Right lobe of liver (tissue), 4 donors: ENCODE measurements at regions not wholly inside any gene's neighbourhood (a gene's known extent, or its start where the extent isn't known, plus 50 kb on each side); places are given as distances from the start of the nearest gene placed in this dataset.

Source experiments
- CTCF ChIP-seq, 4 donors: fragments of 200-600 bp in 3 of 4; fragments of 450-650 bp in 1 of 4; IDR thresholded peaks; one replicate each; pipeline versions ENCODE4 v1.5.1 to v1.8.0; 2016 to 2022; ENCODE audit warnings: antibody characterized with exemption in 4 of 4, mild to moderate bottlenecking in 2 of 4
- POLR2A ChIP-seq: fragments of 450-650 bp; IDR thresholded peaks from one replicate; pipeline ENCODE4 v1.6.1; 2017; ENCODE audit warnings: antibody characterized with exemption, mild to moderate bottlenecking
- donor health status: DM: no; HTN: no; CAD: no.
- donor health status: DM: no; HTN: no; CAD: no.
- donor health status: DM: no; HTN: yes; CAD: no.

GRCh38 chr3:74523811-74524210 is 90.6 kb downstream of the CNTN3 start:
- no peak for TF ChIP-seq CTCF (IDR thresholded peaks at IDR 0.05)
- no peak for TF ChIP-seq POLR2A
